Omental fat pad (tissue), 1 donor: ENCODE measurements at regions not wholly inside any gene's neighbourhood (a gene's known extent, or its start where the extent isn't known, plus 50 kb on each side); places are given as distances from the start of the nearest gene placed in this dataset.
"Not testable (repeated sequence)": the region's sequence is repeated elsewhere in the genome, so short reads cannot be mapped to it uniquely, and the experiment has no call there.

Experiments used
- ATAC-seq: fragments of 150-250 bp; one replicate; pipeline ENCODE4 v1.9.1; 2016; ENCODE audit warnings: mild to moderate bottlenecking, moderate library complexity; ENCODE audit not compliant: low FRiP score
- DNase-seq: peaks from one replicate; pipeline ENCODE4 v3.0.0-alpha.2; 2019; ENCODE audit warnings: low spot score

- ATAC-seq, DNase-seq: not testable (repeated sequence)
Measured at GRCh38 chr21:6090286-6090908, 4431.0 kb upstream of the TPTE start.

- DNase-seq, ATAC-seq: not testable (repeated sequence)
Measured at GRCh38 chr21:6091335-6092027, 4429.9 kb upstream of the TPTE start.

- not testable (repeated sequence) for DNase-seq
Measured at GRCh38 chr21:6092401-6092800, 4429.0 kb upstream of the TPTE start.

GRCh38 chr21:6093419-6093818 is 4428.0 kb upstream of the TPTE start:
- not testable (repeated sequence) for DNase-seq, ATAC-seq

More at GRCh38 chr21:6092401-6092800, 4429.0 kb upstream of the TPTE start:
- not testable (repeated sequence) for ATAC-seq

- DNase-seq: not testable (repeated sequence)
Measured at GRCh38 chr21:6093870-6094269, 4427.5 kb upstream of the TPTE start.

GRCh38 chr21:6095304-6095703 is 4426.1 kb upstream of the TPTE start:
- DNase-seq, ATAC-seq: not testable (repeated sequence)

More at GRCh38 chr21:6093870-6094269, 4427.5 kb upstream of the TPTE start:
- ATAC-seq: not testable (repeated sequence)

GRCh38 chr21:6096560-6097424 is 4424.6 kb upstream of the TPTE start:
- ATAC-seq: not testable (repeated sequence)

GRCh38 chr21:6097736-6098135 is 4423.6 kb upstream of the TPTE start:
- DNase-seq, ATAC-seq: not testable (repeated sequence)

More at GRCh38 chr21:6096560-6097424, 4424.6 kb upstream of the TPTE start:
- not testable (repeated sequence) for DNase-seq

GRCh38 chr21:6098191-6098935 is 4423.0 kb upstream of the TPTE start:
- not testable (repeated sequence) for ATAC-seq, DNase-seq

- ATAC-seq, DNase-seq: not testable (repeated sequence)
Measured at GRCh38 chr21:6101588-6101987, 4419.8 kb upstream of the TPTE start.

GRCh38 chr21:6104546-6104945 is 4416.8 kb upstream of the TPTE start:
- DNase-seq, ATAC-seq: not testable (repeated sequence)

GRCh38 chr21:6106686-6107567 is 4414.5 kb upstream of the TPTE start:
- not testable (repeated sequence) for ATAC-seq, DNase-seq

GRCh38 chr21:6108894-6109293 is 4412.5 kb upstream of the TPTE start:
- not testable (repeated sequence) for ATAC-seq

GRCh38 chr21:6109774-6110173 is 4411.6 kb upstream of the TPTE start:
- DNase-seq: peak; percentile 24

More at GRCh38 chr21:6108894-6109293, 4412.5 kb upstream of the TPTE start:
- DNase-seq: not testable (repeated sequence)

GRCh38 chr21:6110716-6111343 is 4410.6 kb upstream of the TPTE start:
- DNase-seq: not testable (repeated sequence)
- ATAC-seq: peak; percentile 90

More at GRCh38 chr21:6109774-6110173, 4411.6 kb upstream of the TPTE start:
- ATAC-seq: peak; percentile 60

GRCh38 chr21:6111354-6111753 is 4410.0 kb upstream of the TPTE start:
- ATAC-seq: peak; percentile 27
- not testable (repeated sequence) for DNase-seq

GRCh38 chr21:6118336-6118735 is 4403.0 kb upstream of the TPTE start:
- not testable (repeated sequence) for DNase-seq, ATAC-seq
